ENCODE measurements at regions not wholly inside any gene's neighbourhood (a gene's known extent, or its start where the extent isn't known, plus 50 kb on each side); places are given as distances from the start of the nearest gene placed in this dataset.

DNA sequence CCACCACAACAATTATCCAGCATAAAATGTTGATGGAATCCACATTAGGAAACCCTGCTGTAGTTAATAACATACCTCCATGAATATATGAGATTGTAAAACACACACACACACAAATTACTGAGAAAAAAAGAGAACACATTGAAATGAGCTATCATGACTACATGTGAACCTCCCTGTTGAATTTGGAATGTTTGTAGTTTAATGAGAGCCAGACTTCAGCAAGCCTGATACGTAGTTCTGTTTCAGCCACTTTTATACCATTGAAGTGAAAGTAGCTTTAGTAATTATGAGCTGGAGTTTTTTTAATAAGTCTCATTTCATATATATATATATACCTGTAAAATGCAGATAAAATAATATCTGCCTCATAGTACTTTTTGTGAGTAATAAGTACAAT is 1146.4 kb downstream of the NAALADL2 start:
- H3K27me3 ChIP-seq (ENCODE audit: control insufficient read depth, insufficient read depth, low read length, poor library complexity, severe bottlenecking): no peaks in the 10 kb centered on the region
- no peak overlapping the region for H3K4me3 ChIP-seq (ENCODE audit: insufficient read depth, low read depth, low read length)
- H3K4me1 ChIP-seq (ENCODE audit: control insufficient read depth, insufficient read depth, low read length): no peaks in the 10 kb centered on the region
- no peaks in the 10 kb centered on the region for H3K36me3 ChIP-seq (ENCODE audit: control insufficient read depth, insufficient read depth, low read length)
- H3K9me3 ChIP-seq (ENCODE audit: control insufficient read depth, low read length): no peaks in the 10 kb centered on the region
- no peak overlapping the region for H3K27ac ChIP-seq (ENCODE audit: insufficient read depth, low read depth, low read length, poor library complexity, severe bottlenecking)
- WGBS, 2 experiments: 89% methylated on average over 1 of the region's 1 CpG; no CpG with 5 or more reads in 1 of the 2 experiments

DNA sequence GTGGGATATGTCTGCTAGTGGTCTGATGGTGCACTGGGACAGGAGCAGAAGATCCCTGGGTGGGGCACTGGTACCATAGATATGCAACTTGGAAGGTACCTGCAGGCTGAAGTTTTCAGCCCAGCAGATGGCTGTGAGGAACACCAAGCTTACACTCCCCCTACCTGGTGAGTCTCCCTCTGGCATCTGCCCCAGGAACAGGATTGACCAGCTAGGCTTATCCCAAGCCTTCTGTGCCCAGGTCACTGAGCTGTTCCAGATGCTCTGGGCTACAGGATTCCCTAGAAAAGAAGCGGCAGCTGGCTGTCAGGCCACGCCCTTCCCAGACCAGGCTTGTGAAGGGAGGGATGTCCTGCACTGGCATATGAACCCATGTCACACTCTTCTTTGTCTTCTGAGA is 1130.0 kb downstream of the NAALADL2 start:
- Histone ChIP-seq H3K27ac (ENCODE audit: insufficient read depth, low read depth, low read length, poor library complexity, severe bottlenecking) (no peak overlapping the region), H3K4me1 (ENCODE audit: control insufficient read depth, insufficient read depth, low read length) (no peaks in the 10 kb centered on the region), H3K4me3 (ENCODE audit: insufficient read depth, low read depth, low read length) (no peak overlapping the region), H3K36me3 (ENCODE audit: control insufficient read depth, insufficient read depth, low read length) (no peaks in the 10 kb centered on the region), H3K27me3 (ENCODE audit: control insufficient read depth, insufficient read depth, low read length, poor library complexity, severe bottlenecking) (no peaks in the 10 kb centered on the region), H3K9me3 (ENCODE audit: control insufficient read depth, low read length) (no peaks in the 10 kb centered on the region)
- 96 to 100% methylated on average over 2 of the region's 2 CpGs for WGBS, 2 experiments

DNA sequence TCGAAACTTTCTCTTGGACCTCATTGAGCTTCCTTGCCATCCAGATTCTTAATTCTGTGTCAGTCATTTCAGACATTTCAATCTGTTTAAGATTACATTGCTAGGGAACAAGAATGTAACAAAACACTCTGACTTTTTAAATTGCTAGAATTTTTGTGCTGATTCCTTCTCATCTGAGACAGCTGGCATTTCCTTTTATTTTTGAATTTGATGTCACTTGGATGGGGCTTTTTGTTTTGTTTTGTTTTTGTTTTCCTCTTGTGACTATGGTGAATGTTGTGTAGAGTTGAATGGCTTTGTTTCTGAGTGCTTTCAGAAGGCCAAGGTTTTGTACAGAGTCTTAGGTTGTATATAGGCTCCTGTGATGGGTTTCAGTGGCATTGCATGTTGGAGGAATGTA is 1129.3 kb downstream of the NAALADL2 start:
- 83 to 96% methylated on average over 1 of the region's 1 CpG for WGBS, 2 experiments
- Histone ChIP-seq H3K4me3 (ENCODE audit: insufficient read depth, low read depth, low read length) (no peak overlapping the region), H3K9me3 (ENCODE audit: control insufficient read depth, low read length) (no peaks in the 10 kb centered on the region), H3K36me3 (ENCODE audit: control insufficient read depth, insufficient read depth, low read length) (no peaks in the 10 kb centered on the region), H3K27me3 (ENCODE audit: control insufficient read depth, insufficient read depth, low read length, poor library complexity, severe bottlenecking) (no peaks in the 10 kb centered on the region), H3K27ac (ENCODE audit: insufficient read depth, low read depth, low read length, poor library complexity, severe bottlenecking) (no peak overlapping the region), H3K4me1 (ENCODE audit: control insufficient read depth, insufficient read depth, low read length) (no peaks in the 10 kb centered on the region)

DNA sequence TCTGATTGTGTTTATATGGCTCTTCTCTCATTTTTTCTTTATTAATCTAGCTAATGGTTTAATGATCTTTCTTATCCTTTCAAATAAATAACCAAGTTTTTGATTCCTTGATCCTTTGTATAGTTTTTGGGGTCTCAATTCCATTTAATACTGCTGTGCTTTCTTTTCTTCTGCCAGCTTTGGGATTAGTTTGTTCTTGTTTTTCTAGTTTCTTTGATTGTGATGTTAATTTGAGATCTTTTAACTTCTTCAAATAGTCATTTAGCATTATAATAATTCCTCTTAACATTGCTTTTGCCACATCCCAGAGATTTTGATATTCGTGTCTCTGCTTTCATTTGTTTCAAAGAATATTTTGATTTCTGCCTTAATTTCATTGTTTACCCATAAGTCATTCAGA is 1126.6 kb downstream of the NAALADL2 start:
- Histone ChIP-seq H3K4me3 (ENCODE audit: insufficient read depth, low read depth, low read length) (no peak overlapping the region), H3K27me3 (ENCODE audit: control insufficient read depth, insufficient read depth, low read length, poor library complexity, severe bottlenecking) (no peaks in the 10 kb centered on the region), H3K27ac (ENCODE audit: insufficient read depth, low read depth, low read length, poor library complexity, severe bottlenecking) (no peak overlapping the region), H3K9me3 (ENCODE audit: control insufficient read depth, low read length) (no peaks in the 10 kb centered on the region), H3K4me1 (ENCODE audit: control insufficient read depth, insufficient read depth, low read length) (no peaks in the 10 kb centered on the region), H3K36me3 (ENCODE audit: control insufficient read depth, insufficient read depth, low read length) (no peaks in the 10 kb centered on the region)
- 25 to 33% methylated on average over 1 of the region's 1 CpG for WGBS, 2 experiments

DNA sequence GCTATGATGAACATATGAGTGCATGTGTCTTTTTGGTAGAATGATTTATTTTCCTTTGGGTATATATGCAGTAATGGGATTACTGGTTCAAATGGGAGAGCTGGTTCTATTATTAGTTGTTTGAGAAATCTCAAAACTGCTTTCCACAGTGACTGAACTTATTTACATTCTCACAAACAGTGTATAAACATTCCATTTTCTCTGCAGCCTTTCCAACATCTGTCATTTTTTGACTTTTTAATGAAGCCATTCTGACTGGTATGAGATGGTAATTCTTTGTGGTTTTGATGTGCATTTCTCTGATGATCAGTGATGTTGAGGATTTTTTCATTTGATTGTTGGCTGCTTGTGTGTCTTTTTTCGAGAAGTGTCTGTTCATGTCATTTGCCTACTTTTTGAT is 1124.2 kb downstream of the NAALADL2 start:
- no peaks in the 10 kb centered on the region for H3K36me3 ChIP-seq (ENCODE audit: control insufficient read depth, insufficient read depth, low read length)
- WGBS, 2 experiments: 33 to 43% methylated on average over 1 of the region's 1 CpG
- H3K4me1 ChIP-seq (ENCODE audit: control insufficient read depth, insufficient read depth, low read length): no peaks in the 10 kb centered on the region
- H3K4me3 ChIP-seq (ENCODE audit: insufficient read depth, low read depth, low read length): no peak overlapping the region
- no peaks in the 10 kb centered on the region for H3K9me3 ChIP-seq (ENCODE audit: control insufficient read depth, low read length)
- no peak overlapping the region for H3K27ac ChIP-seq (ENCODE audit: insufficient read depth, low read depth, low read length, poor library complexity, severe bottlenecking)
- H3K27me3 ChIP-seq (ENCODE audit: control insufficient read depth, insufficient read depth, low read length, poor library complexity, severe bottlenecking): no peaks in the 10 kb centered on the region

DNA sequence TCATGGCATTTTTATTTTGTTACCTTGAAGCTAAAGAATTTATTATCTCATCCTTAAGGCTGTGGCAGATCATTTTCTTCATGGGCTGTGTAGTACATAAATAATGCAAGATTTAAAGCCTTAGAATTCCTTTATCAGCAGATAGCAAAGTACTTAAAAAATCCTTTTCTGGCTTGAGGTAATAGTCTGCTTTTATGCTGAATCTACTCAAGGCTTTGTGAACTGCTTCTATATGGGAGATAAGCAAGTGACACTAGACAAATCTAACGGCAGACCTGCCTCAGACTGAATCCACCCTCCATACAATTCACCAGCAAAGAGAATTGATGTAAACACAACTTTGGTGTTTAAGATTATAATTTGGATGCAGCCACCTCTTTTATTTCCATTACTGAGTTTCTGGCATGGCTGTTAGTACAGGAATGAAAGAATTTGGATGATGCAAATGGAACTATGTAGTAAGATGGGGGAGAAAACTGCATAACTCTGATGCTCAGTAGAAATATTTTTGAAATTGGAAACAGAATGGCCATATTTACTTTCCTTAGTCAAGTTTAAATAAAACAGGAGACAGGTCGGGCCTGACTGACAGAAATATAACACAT is 1121.5 kb downstream of the NAALADL2 start:
- Histone ChIP-seq H3K4me1 (ENCODE audit: control insufficient read depth, insufficient read depth, low read length) (no peaks in the 10 kb centered on the region), H3K9me3 (ENCODE audit: control insufficient read depth, low read length) (no peaks in the 10 kb centered on the region), H3K27me3 (ENCODE audit: control insufficient read depth, insufficient read depth, low read length, poor library complexity, severe bottlenecking) (no peaks in the 10 kb centered on the region), H3K27ac (ENCODE audit: insufficient read depth, low read depth, low read length, poor library complexity, severe bottlenecking) (no peak overlapping the region), H3K4me3 (ENCODE audit: insufficient read depth, low read depth, low read length) (no peak overlapping the region), H3K36me3 (ENCODE audit: control insufficient read depth, insufficient read depth, low read length) (no peaks in the 10 kb centered on the region)
- 80 to 83% methylated on average over 1 to 2 of the region's 2 CpGs for WGBS, 2 experiments

DNA sequence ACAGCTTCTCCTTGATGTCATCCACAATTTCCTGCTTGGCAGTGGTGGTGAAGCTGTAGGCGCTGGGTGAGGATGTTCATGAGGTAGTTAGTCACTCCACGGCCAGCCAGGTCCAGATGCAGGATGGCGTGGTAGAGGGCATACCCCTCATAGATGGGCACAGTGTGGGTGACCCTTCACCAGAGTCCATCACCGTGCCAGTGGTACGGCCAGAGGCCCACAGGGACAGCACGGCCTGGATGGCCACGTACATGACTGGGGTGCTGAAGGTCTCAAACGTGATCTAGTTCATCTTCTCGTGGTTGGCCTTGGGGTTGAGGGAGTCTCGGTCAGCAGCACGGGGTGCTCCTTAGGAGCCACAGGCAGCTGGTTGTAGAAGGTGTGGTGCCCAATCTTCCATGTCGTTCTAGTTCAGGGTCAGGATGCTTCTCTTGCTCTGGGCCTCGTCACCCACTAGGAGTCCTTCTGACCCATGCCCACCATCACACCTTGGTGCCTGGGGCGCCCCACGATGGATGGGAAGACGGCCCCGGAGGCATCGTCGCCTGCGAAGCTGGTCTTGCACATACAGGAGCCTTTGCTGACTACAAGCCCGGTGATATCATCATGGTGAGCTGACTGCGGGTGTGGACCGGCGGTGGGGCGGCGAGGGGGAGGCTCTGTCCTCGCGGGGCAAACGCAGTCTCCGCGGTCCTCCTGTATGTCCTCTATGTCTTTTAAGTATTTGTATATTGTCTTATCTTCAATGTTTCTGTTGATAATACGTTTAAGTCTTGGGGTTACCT is 1119.0 kb downstream of the NAALADL2 start:
- Histone ChIP-seq H3K4me1 (ENCODE audit: control insufficient read depth, insufficient read depth, low read length) (no peaks in the 10 kb centered on the region), H3K36me3 (ENCODE audit: control insufficient read depth, insufficient read depth, low read length) (no peaks in the 10 kb centered on the region), H3K27ac (ENCODE audit: insufficient read depth, low read depth, low read length, poor library complexity, severe bottlenecking) (no peak overlapping the region), H3K4me3 (ENCODE audit: insufficient read depth, low read depth, low read length) (no peak overlapping the region), H3K9me3 (ENCODE audit: control insufficient read depth, low read length) (no peaks in the 10 kb centered on the region), H3K27me3 (ENCODE audit: control insufficient read depth, insufficient read depth, low read length, poor library complexity, severe bottlenecking) (no peaks in the 10 kb centered on the region)
- 96% methylated on average over 30 to 32 of the region's 32 CpGs for WGBS, 2 experiments

DNA sequence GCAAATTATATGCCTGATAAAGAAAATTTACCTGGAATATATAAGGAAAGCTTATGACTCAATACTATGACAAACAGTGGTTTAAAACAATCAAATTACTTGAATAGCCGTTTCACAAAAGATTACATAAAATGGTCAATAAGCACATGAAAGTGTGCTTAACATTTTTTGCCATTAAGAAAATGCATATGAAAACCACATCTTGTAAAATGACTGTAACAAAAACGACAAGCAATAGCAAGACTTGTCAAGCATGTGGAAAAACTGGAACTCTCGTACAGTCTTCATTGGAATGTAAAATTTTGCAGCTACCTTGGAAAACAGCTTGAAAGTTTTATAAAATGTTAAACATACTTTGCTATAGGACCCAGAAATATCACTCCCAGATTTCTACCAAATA is 1110.3 kb downstream of the NAALADL2 start:
- no peaks in the 10 kb centered on the region for H3K4me1 ChIP-seq (ENCODE audit: control insufficient read depth, insufficient read depth, low read length)
- H3K4me3 ChIP-seq (ENCODE audit: insufficient read depth, low read depth, low read length): no peak overlapping the region
- no peaks in the 10 kb centered on the region for H3K27me3 ChIP-seq (ENCODE audit: control insufficient read depth, insufficient read depth, low read length, poor library complexity, severe bottlenecking)
- H3K9me3 ChIP-seq (ENCODE audit: control insufficient read depth, low read length): no peaks in the 10 kb centered on the region
- H3K27ac ChIP-seq (ENCODE audit: insufficient read depth, low read depth, low read length, poor library complexity, severe bottlenecking): no peak overlapping the region
- no peaks in the 10 kb centered on the region for H3K36me3 ChIP-seq (ENCODE audit: control insufficient read depth, insufficient read depth, low read length)
- 85 to 89% methylated on average over 3 of the region's 3 CpGs for WGBS, 2 experiments

DNA sequence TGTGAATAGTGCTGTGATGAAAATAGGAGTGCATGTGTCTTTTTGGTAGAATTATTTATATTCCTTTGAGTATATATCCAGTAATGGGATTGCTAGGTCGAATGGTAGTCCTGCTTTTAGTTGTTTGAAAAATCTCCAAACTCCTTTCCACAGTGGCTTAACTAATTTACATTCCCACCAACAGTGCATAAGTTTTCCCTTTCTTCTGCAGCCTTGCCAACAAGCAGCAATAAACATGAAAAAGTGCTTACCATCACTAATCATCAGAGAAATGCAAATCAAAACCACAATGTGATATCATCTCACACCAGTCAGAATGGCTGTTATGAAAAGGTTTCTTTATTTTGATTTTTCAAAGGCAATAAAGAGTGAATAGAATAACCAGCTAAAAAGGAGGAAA is 1105.9 kb downstream of the NAALADL2 start:
- H3K4me1 ChIP-seq (ENCODE audit: control insufficient read depth, insufficient read depth, low read length): no peaks in the 10 kb centered on the region
- WGBS, 2 experiments: 83 to 88% methylated on average over 1 of the region's 1 CpG
- no peaks in the 10 kb centered on the region for H3K9me3 ChIP-seq (ENCODE audit: control insufficient read depth, low read length)
- no peaks in the 10 kb centered on the region for H3K27me3 ChIP-seq (ENCODE audit: control insufficient read depth, insufficient read depth, low read length, poor library complexity, severe bottlenecking)
- no peak overlapping the region for H3K27ac ChIP-seq (ENCODE audit: insufficient read depth, low read depth, low read length, poor library complexity, severe bottlenecking)
- H3K36me3 ChIP-seq (ENCODE audit: control insufficient read depth, insufficient read depth, low read length): no peaks in the 10 kb centered on the region
- no peak overlapping the region for H3K4me3 ChIP-seq (ENCODE audit: insufficient read depth, low read depth, low read length)

DNA sequence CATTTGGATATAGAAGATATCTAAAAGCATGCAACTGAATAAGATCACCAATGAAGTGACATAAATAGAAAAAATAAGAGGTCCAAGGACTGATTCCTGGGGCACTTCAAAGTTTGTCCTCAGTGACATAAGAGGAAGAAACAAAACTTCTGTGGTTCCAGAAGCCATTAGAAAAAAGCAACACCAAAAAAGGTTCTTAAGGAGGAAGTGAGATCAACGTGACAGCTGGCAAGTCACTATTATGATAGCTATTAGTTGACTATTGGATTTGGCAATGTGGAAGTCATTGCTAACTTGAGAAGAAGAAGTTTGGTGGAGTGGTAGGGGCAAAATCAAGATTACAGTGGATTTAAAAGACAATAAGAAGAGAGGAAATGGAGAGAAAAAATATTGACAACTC is 1098.3 kb downstream of the NAALADL2 start:
- no peaks in the 10 kb centered on the region for H3K36me3 ChIP-seq (ENCODE audit: control insufficient read depth, insufficient read depth, low read length)
- H3K27ac ChIP-seq (ENCODE audit: insufficient read depth, low read depth, low read length, poor library complexity, severe bottlenecking): no peak overlapping the region
- H3K4me1 ChIP-seq (ENCODE audit: control insufficient read depth, insufficient read depth, low read length): no peaks in the 10 kb centered on the region
- H3K4me3 ChIP-seq (ENCODE audit: insufficient read depth, low read depth, low read length): no peak overlapping the region
- H3K27me3 ChIP-seq (ENCODE audit: control insufficient read depth, insufficient read depth, low read length, poor library complexity, severe bottlenecking): no peaks in the 10 kb centered on the region
- WGBS, 2 experiments: 83 to 87% methylated on average over 1 of the region's 1 CpG
- no peaks in the 10 kb centered on the region for H3K9me3 ChIP-seq (ENCODE audit: control insufficient read depth, low read length)
